ENCODE measurements at regions not wholly inside any gene's neighbourhood (a gene's known extent, or its start where the extent isn't known, plus 50 kb on each side); places are given as distances from the start of the nearest gene placed in this dataset.

DNA sequence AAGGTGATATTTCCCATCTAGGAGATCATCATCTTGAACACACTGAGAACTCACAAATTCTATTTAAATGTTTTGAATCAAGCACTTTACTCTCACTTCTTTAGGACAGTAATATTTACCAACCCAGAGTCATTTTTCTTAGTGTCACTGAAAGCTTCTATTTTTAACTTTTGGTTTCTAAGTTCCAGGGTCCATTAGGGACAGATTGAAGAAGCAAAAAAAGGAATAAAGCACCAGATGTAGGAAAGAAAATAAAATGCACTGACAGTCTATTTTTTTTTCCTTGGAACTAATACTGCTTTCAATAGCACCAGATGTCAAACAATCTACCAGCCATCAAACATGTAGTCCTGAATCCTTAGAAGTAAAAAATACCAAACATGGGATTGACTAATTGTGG is 526.7 kb upstream of the LRRN3 start:
- TF ChIP-seq, protein P1, sequence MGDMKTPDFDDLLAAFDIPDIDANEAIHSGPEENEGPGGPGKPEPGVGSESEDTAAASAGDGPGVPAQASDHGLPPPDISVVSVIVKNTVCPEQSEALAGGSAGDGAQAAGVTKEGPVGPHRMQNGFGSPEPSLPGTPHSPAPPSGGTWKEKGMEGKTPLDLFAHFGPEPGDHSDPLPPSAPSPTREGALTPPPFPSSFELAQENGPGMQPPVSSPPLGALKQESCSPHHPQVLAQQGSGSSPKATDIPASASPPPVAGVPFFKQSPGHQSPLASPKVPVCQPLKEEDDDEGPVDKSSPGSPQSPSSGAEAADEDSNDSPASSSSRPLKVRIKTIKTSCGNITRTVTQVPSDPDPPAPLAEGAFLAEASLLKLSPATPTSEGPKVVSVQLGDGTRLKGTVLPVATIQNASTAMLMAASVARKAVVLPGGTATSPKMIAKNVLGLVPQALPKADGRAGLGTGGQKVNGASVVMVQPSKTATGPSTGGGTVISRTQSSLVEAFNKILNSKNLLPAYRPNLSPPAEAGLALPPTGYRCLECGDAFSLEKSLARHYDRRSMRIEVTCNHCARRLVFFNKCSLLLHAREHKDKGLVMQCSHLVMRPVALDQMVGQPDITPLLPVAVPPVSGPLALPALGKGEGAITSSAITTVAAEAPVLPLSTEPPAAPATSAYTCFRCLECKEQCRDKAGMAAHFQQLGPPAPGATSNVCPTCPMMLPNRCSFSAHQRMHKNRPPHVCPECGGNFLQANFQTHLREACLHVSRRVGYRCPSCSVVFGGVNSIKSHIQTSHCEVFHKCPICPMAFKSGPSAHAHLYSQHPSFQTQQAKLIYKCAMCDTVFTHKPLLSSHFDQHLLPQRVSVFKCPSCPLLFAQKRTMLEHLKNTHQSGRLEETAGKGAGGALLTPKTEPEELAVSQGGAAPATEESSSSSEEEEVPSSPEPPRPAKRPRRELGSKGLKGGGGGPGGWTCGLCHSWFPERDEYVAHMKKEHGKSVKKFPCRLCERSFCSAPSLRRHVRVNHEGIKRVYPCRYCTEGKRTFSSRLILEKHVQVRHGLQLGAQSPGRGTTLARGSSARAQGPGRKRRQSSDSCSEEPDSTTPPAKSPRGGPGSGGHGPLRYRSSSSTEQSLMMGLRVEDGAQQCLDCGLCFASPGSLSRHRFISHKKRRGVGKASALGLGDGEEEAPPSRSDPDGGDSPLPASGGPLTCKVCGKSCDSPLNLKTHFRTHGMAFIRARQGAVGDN (CRISPR knock-in tag; IDR thresholded peaks at IDR 0.05) = no peak
- no peak for TF ChIP-seq ZSCAN30 (CRISPR knock-in tag; IDR thresholded peaks at IDR 0.05)
- no peak for TF ChIP-seq SRSF9 (IDR thresholded peaks at IDR 0.05; ENCODE audit: borderline replicate concordance, insufficient read depth, low read depth, low read length, poor library complexity, severe bottlenecking)
- TF ChIP-seq, protein P2, sequence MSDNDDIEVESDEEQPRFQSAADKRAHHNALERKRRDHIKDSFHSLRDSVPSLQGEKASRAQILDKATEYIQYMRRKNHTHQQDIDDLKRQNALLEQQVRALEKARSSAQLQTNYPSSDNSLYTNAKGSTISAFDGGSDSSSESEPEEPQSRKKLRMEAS (IDR thresholded peaks at IDR 0.05) = no peak
- no peak for TF ChIP-seq CHD2 (IDR thresholded peaks at IDR 0.05; ENCODE audit: low read depth, low read length)
- no peak for TF ChIP-seq MYNN (CRISPR knock-in tag; IDR thresholded peaks at IDR 0.05; ENCODE audit: low read depth)
- no peak for TF ChIP-seq NFRKB (IDR thresholded peaks at IDR 0.05)
